Loucy (cell line): ENCODE measurements at regions not wholly inside any gene's neighbourhood (a gene's known extent, or its start where the extent isn't known, plus 50 kb on each side); places are given as distances from the start of the nearest gene placed in this dataset.
"Not testable (repeated sequence)": the region's sequence is repeated elsewhere in the genome, so short reads cannot be mapped to it uniquely, and the experiment has no call there.

Source experiments
- H2AFZ ChIP-seq: fragments of 200-600 bp; sonication (generic); 2 replicates; pipeline ENCODE4 v1.6.0; 2016; ENCODE audit warnings: antibody characterized with exemption, mild to moderate bottlenecking, low read length, moderate library complexity
- H3F3A ChIP-seq: fragments of 200-600 bp; 2 replicates; pipeline ENCODE4 v1.6.0; 2016; ENCODE audit warnings: antibody characterized with exemption, low read depth, mild to moderate bottlenecking
- H3K27me3 ChIP-seq: fragments of 200-600 bp; sonication (generic); 2 replicates; pipeline ENCODE4 v1.6.1; 2014; ENCODE audit warnings: low read length, mild to moderate bottlenecking; ENCODE audit not compliant: insufficient read depth, poor library complexity, severe bottlenecking
- H3K36me3 ChIP-seq: fragments of 200-600 bp; sonication (generic); 2 replicates; pipeline ENCODE4 v1.6.1; 2016; ENCODE audit warnings: low read length; ENCODE audit not compliant: insufficient read depth
- H3K4me1 ChIP-seq: fragments of 200-600 bp; sonication (generic); 2 replicates; pipeline ENCODE4 v1.5.1; 2014; ENCODE audit warnings: low read length, mild to moderate bottlenecking; ENCODE audit not compliant: insufficient read depth, poor library complexity, severe bottlenecking
- H3K4me2 ChIP-seq: fragments of 200-600 bp; sonication (generic); 2 replicates; pipeline ENCODE4 v1.6.0; 2014; ENCODE audit warnings: antibody characterized with exemption, low read length, low read depth, mild to moderate bottlenecking; ENCODE audit not compliant: poor library complexity, severe bottlenecking
- H3K4me3 ChIP-seq: fragments of 200-600 bp; sonication (generic); 2 replicates; pipeline ENCODE4 v1.5.1; 2014; ENCODE audit warnings: low read length, mild to moderate bottlenecking, mixed read lengths; ENCODE audit not compliant: poor library complexity, severe bottlenecking
- H3K79me2 ChIP-seq: fragments of 200-600 bp; sonication (generic); 2 replicates; pipeline ENCODE4 v1.6.1; 2014; ENCODE audit warnings: low read length; ENCODE audit not compliant: insufficient read depth
- H3K9ac ChIP-seq: fragments of 200-600 bp; sonication (generic); 2 replicates; pipeline ENCODE4 v1.6.0; 2014; ENCODE audit warnings: mild to moderate bottlenecking, low read depth, low read length, moderate library complexity; ENCODE audit not compliant: poor library complexity, severe bottlenecking
- H3K9me2 ChIP-seq: fragments of 200-600 bp; sonication (generic); replicated peaks from 2 replicates; pipeline ENCODE4 v1.6.1; 2016; ENCODE audit warnings: low read depth, low read length, mixed read lengths
- H3K9me3 ChIP-seq: fragments of 200-600 bp; sonication (generic); 2 replicates; pipeline ENCODE4 v1.6.1; 2014; ENCODE audit warnings: mild to moderate bottlenecking, antibody characterized with exemption, low read length, low read depth; ENCODE audit not compliant: insufficient read depth
- H4K20me1 ChIP-seq: fragments of 200-600 bp; sonication (generic); 2 replicates; pipeline ENCODE4 v1.6.0; 2014; ENCODE audit warnings: antibody characterized with exemption, low read length, mild to moderate bottlenecking; ENCODE audit not compliant: insufficient read depth, poor library complexity, severe bottlenecking
- EZH2phosphoT487 ChIP-seq: fragments of 200-600 bp; IDR thresholded peaks from 2 replicates; pipeline ENCODE4 v1.6.1; 2018; ENCODE audit warnings: antibody characterized with exemption, mild to moderate bottlenecking, moderate library complexity, borderline replicate concordance
- TF ChIP-seq, protein P1 (sequence below): fragments of 200-600 bp; sonication (generic); conservative IDR thresholded peaks from 2 replicates; pipeline ENCODE4 v1.5.1; 2014; ENCODE audit warnings: mild to moderate bottlenecking, antibody characterized with exemption, low read length

- H3K9me3 ChIP-seq, result no peaks in the 10 kb centered on the region
Observed at GRCh38 chr1:65632235-65632634, 160.5 kb upstream of the PDE4B start.

DNA sequence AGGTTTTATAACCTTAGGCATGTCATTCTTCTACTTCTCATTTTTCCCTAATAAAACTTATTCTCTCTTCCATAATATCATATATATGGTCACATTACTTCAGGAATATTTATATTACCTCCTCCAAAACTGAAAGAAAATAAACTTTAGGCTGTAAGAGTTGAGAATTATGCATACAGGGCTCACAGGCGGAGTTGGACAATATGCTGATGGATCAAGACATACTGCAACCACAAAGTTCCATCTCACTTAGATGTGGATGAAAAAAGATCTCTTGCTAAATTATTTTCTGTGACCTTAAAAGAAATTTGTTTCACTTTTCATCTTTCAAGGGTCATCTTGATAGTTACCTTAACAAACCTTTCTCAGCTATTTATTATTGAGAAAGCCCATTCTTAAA lies 152.6 kb upstream of the PDE4B start:
- Histone ChIP-seq H3K36me3 (no peaks in the 10 kb centered on the region), H3K9ac (no peak overlapping the region), H2AFZ (no peak overlapping the region), H3K4me2 (no peak overlapping the region), H3K4me3 (no peak overlapping the region), H3K27me3 (no peaks in the 10 kb centered on the region), H3K9me2 (no peaks in the 10 kb centered on the region), H4K20me1 (no peaks in the 10 kb centered on the region), H3K4me1 (no peaks in the 10 kb centered on the region), H3F3A (no peaks in the 10 kb centered on the region), H3K79me2 (no peaks in the 10 kb centered on the region), H3K9me3 (no peaks in the 10 kb centered on the region)
- TF ChIP-seq EZH2phosphoT487, result no peak
- TF ChIP-seq, protein P1, sequence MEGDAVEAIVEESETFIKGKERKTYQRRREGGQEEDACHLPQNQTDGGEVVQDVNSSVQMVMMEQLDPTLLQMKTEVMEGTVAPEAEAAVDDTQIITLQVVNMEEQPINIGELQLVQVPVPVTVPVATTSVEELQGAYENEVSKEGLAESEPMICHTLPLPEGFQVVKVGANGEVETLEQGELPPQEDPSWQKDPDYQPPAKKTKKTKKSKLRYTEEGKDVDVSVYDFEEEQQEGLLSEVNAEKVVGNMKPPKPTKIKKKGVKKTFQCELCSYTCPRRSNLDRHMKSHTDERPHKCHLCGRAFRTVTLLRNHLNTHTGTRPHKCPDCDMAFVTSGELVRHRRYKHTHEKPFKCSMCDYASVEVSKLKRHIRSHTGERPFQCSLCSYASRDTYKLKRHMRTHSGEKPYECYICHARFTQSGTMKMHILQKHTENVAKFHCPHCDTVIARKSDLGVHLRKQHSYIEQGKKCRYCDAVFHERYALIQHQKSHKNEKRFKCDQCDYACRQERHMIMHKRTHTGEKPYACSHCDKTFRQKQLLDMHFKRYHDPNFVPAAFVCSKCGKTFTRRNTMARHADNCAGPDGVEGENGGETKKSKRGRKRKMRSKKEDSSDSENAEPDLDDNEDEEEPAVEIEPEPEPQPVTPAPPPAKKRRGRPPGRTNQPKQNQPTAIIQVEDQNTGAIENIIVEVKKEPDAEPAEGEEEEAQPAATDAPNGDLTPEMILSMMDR, result no peak

More at GRCh38 chr1:65632235-65632634, 160.5 kb upstream of the PDE4B start:
- H3K79me2 ChIP-seq, result no peaks in the 10 kb centered on the region
- H3K4me1 ChIP-seq, result no peaks in the 10 kb centered on the region
- H3K9me2 ChIP-seq, result no peaks in the 10 kb centered on the region
- H3K36me3 ChIP-seq, result no peaks in the 10 kb centered on the region
- H3K4me2 ChIP-seq, result no peak overlapping the region
- H3F3A ChIP-seq, result no peaks in the 10 kb centered on the region
- H4K20me1 ChIP-seq, result no peaks in the 10 kb centered on the region
- no peak overlapping the region for H3K9ac ChIP-seq
- no peak overlapping the region for H3K4me3 ChIP-seq
- TF ChIP-seq EZH2phosphoT487, result no peak
- TF ChIP-seq, protein P1, result no peak
- H3K27me3 ChIP-seq, result no peaks in the 10 kb centered on the region
- no peak overlapping the region for H2AFZ ChIP-seq

DNA sequence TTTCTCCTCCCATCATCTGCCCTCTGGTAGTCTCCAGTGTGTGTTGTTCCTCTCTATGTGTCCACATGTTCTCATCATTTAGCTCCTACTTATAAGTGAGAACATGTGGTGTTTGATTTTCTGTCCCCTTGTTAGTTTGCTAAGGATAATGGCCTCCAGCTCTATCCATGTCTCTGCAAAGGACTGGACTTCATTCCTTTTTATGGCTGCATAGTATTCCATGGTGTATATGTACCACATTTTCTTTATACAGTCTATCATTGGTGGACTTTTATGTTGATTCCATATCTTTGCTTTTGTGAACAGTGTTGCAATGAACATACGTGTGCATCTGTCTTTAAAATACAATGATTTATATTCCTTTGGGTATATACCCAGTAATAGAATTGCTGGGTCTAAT lies 143.5 kb upstream of the PDE4B start:
- not testable (repeated sequence) for H3K4me3 ChIP-seq, H3K36me3 ChIP-seq, H3K27me3 ChIP-seq, H3F3A ChIP-seq, H3K79me2 ChIP-seq, H3K9me2 ChIP-seq, H3K4me1 ChIP-seq, H3K9ac ChIP-seq, H2AFZ ChIP-seq, H3K9me3 ChIP-seq, H3K4me2 ChIP-seq, H4K20me1 ChIP-seq

GRCh38 chr1:65650682-65651081 lies 142.0 kb upstream of the PDE4B start:
- peak overlapping the region; percentile 46 for H2AFZ ChIP-seq
- no peaks in the 10 kb centered on the region for H4K20me1 ChIP-seq
- H3K4me1 ChIP-seq, result peaks cover 5% of the 10 kb centered on the region
- TF ChIP-seq, protein P1, result no peak
- no peak for TF ChIP-seq EZH2phosphoT487
- no peak overlapping the region for H3K4me3 ChIP-seq
- no peak overlapping the region for H3K9ac ChIP-seq
- no peaks in the 10 kb centered on the region for H3K27me3 ChIP-seq
- H3K4me2 ChIP-seq, result no peak overlapping the region
- H3K36me3 ChIP-seq, result no peaks in the 10 kb centered on the region
- H3F3A ChIP-seq, result no peaks in the 10 kb centered on the region
- no peaks in the 10 kb centered on the region for H3K9me2 ChIP-seq
- peaks cover 6% of the 10 kb centered on the region; the same call in 1 of the 2 replicates for H3K9me3 ChIP-seq
- no peaks in the 10 kb centered on the region for H3K79me2 ChIP-seq

DNA sequence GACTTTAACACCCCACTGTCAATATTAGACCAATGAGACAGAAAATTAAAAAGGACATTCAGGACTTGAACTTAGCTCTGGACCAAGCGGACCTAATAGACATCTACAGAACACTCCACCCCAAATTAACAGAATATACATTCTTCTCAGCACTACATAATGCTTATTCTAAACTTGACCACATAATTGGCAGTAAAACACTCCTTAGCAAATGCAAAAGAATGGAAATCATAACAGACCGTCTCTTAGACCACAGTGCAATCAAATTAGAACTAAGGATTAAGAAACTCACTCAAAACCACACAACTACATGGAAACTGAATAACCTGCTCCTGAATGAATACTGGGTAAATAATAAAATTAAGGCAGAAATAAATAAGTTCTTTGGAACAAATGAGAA lies 138.2 kb upstream of the PDE4B start:
- not testable (repeated sequence) for H3K79me2 ChIP-seq, H3K9ac ChIP-seq, H3K9me3 ChIP-seq, H2AFZ ChIP-seq, H3F3A ChIP-seq, H3K27me3 ChIP-seq, H4K20me1 ChIP-seq, H3K4me3 ChIP-seq, H3K4me1 ChIP-seq, H3K9me2 ChIP-seq, H3K36me3 ChIP-seq, H3K4me2 ChIP-seq

DNA sequence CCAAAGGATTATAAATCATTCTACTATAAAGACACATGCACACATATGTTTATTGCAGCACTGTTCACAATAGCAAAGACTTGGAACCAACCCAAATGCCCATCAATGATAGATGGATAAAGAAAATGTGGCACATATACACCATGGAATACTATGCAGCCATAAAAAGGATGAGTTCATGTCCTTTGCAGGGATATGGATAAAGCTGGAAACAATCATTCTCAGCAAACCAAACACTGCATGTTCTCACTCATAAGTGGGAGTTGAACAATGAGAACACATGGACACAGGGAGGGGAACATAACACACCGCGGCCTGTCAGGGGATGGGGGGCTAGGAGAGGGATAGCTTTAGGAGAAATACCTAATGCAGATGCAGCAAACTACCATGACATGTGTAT lies 135.1 kb upstream of the PDE4B start:
- not testable (repeated sequence) for H4K20me1 ChIP-seq, H3K9ac ChIP-seq, H3K36me3 ChIP-seq, H3K9me3 ChIP-seq, H3K9me2 ChIP-seq, H3K4me3 ChIP-seq, H3K4me2 ChIP-seq, H3K27me3 ChIP-seq, H3K4me1 ChIP-seq, H3F3A ChIP-seq, H2AFZ ChIP-seq, H3K79me2 ChIP-seq
